HG02870 (cell line): ENCODE measurements at regions not wholly inside any gene's neighbourhood (a gene's known extent, or its start where the extent isn't known, plus 50 kb on each side); places are given as distances from the start of the nearest gene placed in this dataset.
"Not testable (repeated sequence)": the region's sequence is repeated elsewhere in the genome, so short reads cannot be mapped to it uniquely, and the experiment has no call there.

ENCODE experiments used
- ATAC-seq: cut with Tn5 transposase; IDR thresholded peaks from one replicate; pipeline ENCODE4 v1.9.1; 2021; ENCODE audit warnings: mild to moderate bottlenecking, moderate library complexity; ENCODE audit not compliant: unreplicated experiment

- ATAC-seq, result peak; percentile 73
Measured at GRCh38 chr10:124153023-124153826, 59.8 kb upstream of the CHST15 start.

- no peak for ATAC-seq
Measured at GRCh38 chr10:124152139-124153022, 59.0 kb upstream of the CHST15 start.

GRCh38 chr10:124151466-124152095 is 58.2 kb upstream of the CHST15 start:
- no peak for ATAC-seq

- ATAC-seq, result no peak
Measured at GRCh38 chr10:124150807-124151417, 57.5 kb upstream of the CHST15 start.

- ATAC-seq, result no peak
Measured at GRCh38 chr10:124150189-124150806, 56.9 kb upstream of the CHST15 start.

GRCh38 chr10:124149189-124150042 is 56.0 kb upstream of the CHST15 start:
- no peak for ATAC-seq

GRCh38 chr10:124148509-124149188 is 55.3 kb upstream of the CHST15 start:
- ATAC-seq, result not testable (repeated sequence)

- ATAC-seq, result no peak
Measured at GRCh38 chr10:124146483-124146882, 53.1 kb upstream of the CHST15 start.

- ATAC-seq, result no peak
Measured at GRCh38 chr10:124145109-124145870, 51.9 kb upstream of the CHST15 start.

GRCh38 chr10:124144536-124144935 is 51.1 kb upstream of the CHST15 start:
- no peak for ATAC-seq

GRCh38 chr10:124143721-124144120 is 50.3 kb upstream of the CHST15 start:
- ATAC-seq, result no peak
